Esophagus squamous epithelium (tissue), 4 donors: ENCODE measurements at regions not wholly inside any gene's neighbourhood (a gene's known extent, or its start where the extent isn't known, plus 50 kb on each side); places are given as distances from the start of the nearest gene placed in this dataset.

Experiments
- POLR2A ChIP-seq, 4 donors: fragments of 450-650 bp; IDR thresholded peaks; one replicate each; pipeline ENCODE4 v1.6.1; 2017; ENCODE audit warnings: antibody characterized with exemption in 4 of 4, mild to moderate bottlenecking in 4 of 4, moderate library complexity in 3 of 4
- TF ChIP-seq, protein P1 (sequence below), 6 experiments: fragments of 450-650 bp in 4 of 6; fragments of 200-600 bp in 2 of 6; sonication (generic) in 2 of 6; IDR thresholded peaks; one replicate each; pipeline ENCODE4 v1.5.1; 2016 to 2019; ENCODE audit warnings: antibody characterized with exemption in 6 of 6, mild to moderate bottlenecking in 4 of 6, moderate library complexity in 4 of 6

DNA sequence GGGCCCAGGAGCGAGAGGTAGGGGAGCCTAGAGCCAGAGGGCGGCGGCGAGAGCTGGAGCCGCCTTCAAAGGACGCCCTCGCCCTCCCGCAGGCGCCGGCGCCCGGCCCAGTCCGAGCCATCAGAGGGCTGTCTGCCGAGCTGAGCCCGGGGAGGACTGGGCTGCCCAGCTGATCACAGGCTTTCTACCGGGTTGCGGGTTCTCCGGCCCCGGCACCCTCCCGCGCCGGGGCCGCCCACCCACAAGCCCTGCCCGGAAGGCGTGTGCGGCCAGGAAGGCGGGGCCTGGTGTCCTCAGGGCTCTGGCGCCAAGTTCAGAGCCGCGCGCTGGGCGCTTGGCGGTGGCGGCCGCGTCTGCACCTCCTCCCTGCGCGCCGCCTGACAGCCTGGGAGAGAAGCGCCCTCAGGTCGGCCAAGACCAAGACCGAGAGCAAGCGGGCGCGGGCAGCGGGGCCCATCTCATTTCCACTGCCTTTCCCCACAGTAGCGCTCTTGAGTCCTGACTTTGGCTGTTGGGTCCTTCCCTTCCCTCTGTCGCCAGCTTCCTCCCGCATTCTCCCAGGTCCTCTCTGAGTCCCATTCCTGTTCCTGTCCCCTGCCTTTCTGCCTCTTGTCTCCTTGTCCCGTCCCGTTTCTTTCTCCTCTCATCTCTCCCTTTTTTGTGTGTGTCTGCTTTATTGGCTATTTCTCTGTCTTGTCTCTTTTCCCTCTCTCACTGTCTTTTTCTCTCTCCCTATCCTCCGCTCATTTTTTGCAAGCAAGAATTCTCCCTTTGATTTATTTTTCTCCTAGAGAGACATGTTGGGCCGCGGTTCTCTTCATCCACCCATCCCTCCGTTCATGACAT is 60.6 kb upstream of the MSMB start:
- TF ChIP-seq, protein P1, sequence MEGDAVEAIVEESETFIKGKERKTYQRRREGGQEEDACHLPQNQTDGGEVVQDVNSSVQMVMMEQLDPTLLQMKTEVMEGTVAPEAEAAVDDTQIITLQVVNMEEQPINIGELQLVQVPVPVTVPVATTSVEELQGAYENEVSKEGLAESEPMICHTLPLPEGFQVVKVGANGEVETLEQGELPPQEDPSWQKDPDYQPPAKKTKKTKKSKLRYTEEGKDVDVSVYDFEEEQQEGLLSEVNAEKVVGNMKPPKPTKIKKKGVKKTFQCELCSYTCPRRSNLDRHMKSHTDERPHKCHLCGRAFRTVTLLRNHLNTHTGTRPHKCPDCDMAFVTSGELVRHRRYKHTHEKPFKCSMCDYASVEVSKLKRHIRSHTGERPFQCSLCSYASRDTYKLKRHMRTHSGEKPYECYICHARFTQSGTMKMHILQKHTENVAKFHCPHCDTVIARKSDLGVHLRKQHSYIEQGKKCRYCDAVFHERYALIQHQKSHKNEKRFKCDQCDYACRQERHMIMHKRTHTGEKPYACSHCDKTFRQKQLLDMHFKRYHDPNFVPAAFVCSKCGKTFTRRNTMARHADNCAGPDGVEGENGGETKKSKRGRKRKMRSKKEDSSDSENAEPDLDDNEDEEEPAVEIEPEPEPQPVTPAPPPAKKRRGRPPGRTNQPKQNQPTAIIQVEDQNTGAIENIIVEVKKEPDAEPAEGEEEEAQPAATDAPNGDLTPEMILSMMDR (IDR thresholded peaks at IDR 0.05): peak in 3 of 6 experiments; percentile 24 to 34 (median 26)
- no peak for TF ChIP-seq POLR2A (IDR thresholded peaks at IDR 0.05)
